Stomach (tissue), 4 donors: ENCODE measurements at regions not wholly inside any gene's neighbourhood (a gene's known extent, or its start where the extent isn't known, plus 50 kb on each side); places are given as distances from the start of the nearest gene placed in this dataset.

ENCODE experiments used
- EP300 ChIP-seq: sonication (generic); formaldehyde crosslinking; IDR thresholded peaks from one replicate; pipeline ENCODE4 v1.6.1; 2017; ENCODE audit warnings: antibody characterized with exemption
- POLR2A ChIP-seq, 4 donors: fragments of 450-650 bp; IDR thresholded peaks; one replicate each; pipeline ENCODE4 v1.6.1; 2016; ENCODE audit warnings: antibody characterized with exemption in 4 of 4, control low read depth in 2 of 4, mild to moderate bottlenecking in 1 of 4, moderate library complexity in 1 of 4
- POLR2AphosphoS5 ChIP-seq, 3 donors: sonication (generic); formaldehyde crosslinking; IDR thresholded peaks; one replicate each; pipeline ENCODE4 v1.6.1; 2016; ENCODE audit warnings: antibody characterized with exemption in 3 of 3
- TF ChIP-seq, protein P1 (sequence below), 7 experiments: fragments of 450-650 bp in 4 of 7; fragments of 200-600 bp in 3 of 7; sonication (generic) in 3 of 7; IDR thresholded peaks; one replicate each; pipeline ENCODE4 v1.5.1; 2016 to 2019; ENCODE audit warnings: antibody characterized with exemption in 7 of 7, control low read depth in 2 of 7, mild to moderate bottlenecking in 1 of 7

DNA sequence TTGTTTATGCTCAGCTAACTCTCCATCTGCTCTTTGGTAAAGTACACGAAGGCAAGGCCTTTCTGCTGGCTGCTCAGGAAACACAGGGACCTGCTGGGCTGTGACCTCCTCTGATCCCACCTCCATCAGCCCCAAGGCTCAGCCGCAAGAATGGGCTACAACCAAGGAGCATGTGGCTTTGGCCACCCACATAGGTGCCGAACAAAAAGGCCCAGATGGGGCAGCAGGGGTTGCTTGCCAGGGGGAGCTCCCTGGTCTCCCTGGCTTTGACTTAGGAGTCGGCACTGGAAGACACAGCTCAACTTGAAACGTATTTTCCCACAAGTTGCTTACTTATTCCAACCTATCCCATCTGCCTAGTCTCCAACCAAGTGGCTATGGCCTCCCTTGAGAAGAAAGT, 461.1 kb downstream of the ICE1 start:
- no peak for TF ChIP-seq POLR2AphosphoS5 (IDR thresholded peaks at IDR 0.05)
- TF ChIP-seq, protein P1, sequence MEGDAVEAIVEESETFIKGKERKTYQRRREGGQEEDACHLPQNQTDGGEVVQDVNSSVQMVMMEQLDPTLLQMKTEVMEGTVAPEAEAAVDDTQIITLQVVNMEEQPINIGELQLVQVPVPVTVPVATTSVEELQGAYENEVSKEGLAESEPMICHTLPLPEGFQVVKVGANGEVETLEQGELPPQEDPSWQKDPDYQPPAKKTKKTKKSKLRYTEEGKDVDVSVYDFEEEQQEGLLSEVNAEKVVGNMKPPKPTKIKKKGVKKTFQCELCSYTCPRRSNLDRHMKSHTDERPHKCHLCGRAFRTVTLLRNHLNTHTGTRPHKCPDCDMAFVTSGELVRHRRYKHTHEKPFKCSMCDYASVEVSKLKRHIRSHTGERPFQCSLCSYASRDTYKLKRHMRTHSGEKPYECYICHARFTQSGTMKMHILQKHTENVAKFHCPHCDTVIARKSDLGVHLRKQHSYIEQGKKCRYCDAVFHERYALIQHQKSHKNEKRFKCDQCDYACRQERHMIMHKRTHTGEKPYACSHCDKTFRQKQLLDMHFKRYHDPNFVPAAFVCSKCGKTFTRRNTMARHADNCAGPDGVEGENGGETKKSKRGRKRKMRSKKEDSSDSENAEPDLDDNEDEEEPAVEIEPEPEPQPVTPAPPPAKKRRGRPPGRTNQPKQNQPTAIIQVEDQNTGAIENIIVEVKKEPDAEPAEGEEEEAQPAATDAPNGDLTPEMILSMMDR (IDR thresholded peaks at IDR 0.05) = no peak
- no peak for TF ChIP-seq POLR2A (IDR thresholded peaks at IDR 0.05)
- TF ChIP-seq EP300 = no peak
